GM21381 (cell line): ENCODE measurements at regions not wholly inside any gene's neighbourhood (a gene's known extent, or its start where the extent isn't known, plus 50 kb on each side); places are given as distances from the start of the nearest gene placed in this dataset.
"Not testable (repeated sequence)": the region's sequence is repeated elsewhere in the genome, so short reads cannot be mapped to it uniquely, and the experiment has no call there.

Experiments
- ATAC-seq: cut with Tn5 transposase; IDR thresholded peaks from one replicate; pipeline ENCODE4 v1.9.1; 2021; ENCODE audit warnings: mild to moderate bottlenecking, moderate library complexity; ENCODE audit not compliant: unreplicated experiment

DNA sequence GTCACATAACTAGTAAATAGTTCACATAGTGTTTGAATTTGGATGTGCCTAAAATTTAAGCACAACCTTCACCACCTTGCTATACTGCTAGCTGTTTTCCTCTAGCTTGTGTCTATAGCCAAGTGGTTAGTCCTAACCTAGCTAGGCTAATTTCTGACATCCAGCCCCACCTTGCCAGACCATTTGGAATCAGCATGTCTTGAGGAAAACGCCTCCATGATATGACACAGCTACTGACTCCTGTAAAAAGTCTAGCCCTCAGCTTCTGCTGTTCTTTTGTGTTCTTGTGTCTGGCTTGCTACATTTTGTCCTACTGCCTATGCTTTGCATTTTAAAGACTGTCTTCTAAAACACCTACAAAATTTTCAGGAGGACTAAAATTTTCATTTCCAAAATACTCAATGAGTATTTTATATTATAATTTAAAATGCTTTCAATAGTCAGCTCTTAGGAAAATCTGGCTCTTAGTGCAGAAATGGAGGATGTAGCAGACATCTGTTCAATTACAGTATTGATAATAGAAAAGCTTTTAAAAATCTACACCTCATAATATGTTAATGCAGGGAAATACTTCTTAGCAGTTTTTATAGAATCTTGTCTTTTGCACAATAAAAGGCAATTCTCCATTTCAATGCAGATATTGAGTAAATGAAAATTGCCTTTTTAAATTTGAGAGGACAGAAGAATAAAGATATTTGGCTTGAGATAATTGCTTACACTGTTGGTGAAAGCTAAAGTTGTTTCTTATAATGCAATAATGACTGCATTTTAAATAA, 160.8 kb upstream of the APP start:
- no peak for ATAC-seq

- ATAC-seq: no peak
These were observed 150.0 kb upstream of the APP start for GRCh38 chr21:26320596-26320995.

GRCh38 chr21:26307640-26308039, 137.1 kb upstream of the APP start:
- ATAC-seq: no peak

- ATAC-seq: no peak
These were observed 127.3 kb upstream of the APP start for GRCh38 chr21:26297851-26298250.

GRCh38 chr21:26293141-26293946, 122.8 kb upstream of the APP start:
- ATAC-seq: no peak

GRCh38 chr21:26288026-26288425, 117.5 kb upstream of the APP start:
- no peak for ATAC-seq

GRCh38 chr21:26284531-26284930, 114.0 kb upstream of the APP start:
- no peak for ATAC-seq

- no peak for ATAC-seq
These were observed 111.5 kb upstream of the APP start for GRCh38 chr21:26282058-26282457.

GRCh38 chr21:26281506-26281905, 110.9 kb upstream of the APP start:
- ATAC-seq: no peak

DNA sequence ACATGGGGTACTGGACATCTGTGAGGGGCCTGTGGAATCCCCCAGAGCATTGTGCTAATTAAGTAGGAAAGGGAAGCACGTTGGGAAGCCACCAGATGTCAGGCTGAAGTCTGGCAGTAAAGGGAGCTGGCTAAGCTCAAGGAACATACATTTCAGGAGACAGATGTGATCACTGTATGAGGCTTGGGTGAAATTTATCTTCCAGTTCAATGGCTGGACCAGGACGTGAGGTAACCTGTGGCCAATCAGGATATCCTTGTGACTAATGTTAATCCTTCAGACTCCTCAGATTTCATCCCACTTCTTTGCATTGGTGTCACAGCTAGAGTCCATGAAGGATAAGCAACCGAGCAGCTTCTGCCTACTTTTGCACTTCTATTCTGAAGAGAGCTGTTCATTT, 110.2 kb upstream of the APP start:
- no peak for ATAC-seq

DNA sequence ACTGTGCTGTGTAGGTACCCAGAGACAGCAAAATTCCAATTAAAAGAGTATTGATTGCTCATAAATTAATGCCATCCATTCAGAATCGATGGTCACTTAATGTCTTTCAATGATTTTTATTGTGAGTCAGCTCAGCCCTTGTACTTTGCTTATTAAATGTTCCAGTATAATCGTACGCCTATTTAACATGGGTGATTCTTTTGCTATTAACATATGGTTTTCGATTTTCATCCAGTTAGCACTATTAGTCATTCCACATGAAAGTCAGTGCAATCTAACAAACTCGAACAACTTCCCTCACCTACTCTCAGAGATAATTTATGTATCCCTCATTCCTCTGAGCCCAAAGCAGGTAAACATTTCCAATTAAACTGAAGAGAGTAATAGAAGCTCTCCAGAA, 109.6 kb upstream of the APP start:
- no peak for ATAC-seq

DNA sequence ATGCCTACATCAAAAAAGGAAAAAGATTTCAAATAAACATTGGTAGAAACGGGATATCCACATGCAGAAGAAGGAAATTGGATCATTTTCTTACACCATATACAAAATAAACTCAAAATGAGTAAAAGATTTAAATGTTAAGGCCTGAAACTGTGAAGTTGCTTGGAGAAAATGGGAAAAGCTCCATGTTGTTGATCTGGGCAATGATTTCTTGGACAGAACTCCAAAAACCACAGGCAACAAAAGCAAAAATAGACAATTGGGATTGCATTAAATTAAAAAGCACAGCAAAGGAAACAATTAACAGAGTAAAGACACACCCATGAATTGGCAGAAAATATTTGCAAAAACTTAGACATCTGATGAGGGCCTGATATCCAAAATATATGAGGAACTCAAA, 105.2 kb upstream of the APP start:
- no peak for ATAC-seq

GRCh38 chr21:26273686-26274313, 103.2 kb upstream of the APP start:
- ATAC-seq: no peak

DNA sequence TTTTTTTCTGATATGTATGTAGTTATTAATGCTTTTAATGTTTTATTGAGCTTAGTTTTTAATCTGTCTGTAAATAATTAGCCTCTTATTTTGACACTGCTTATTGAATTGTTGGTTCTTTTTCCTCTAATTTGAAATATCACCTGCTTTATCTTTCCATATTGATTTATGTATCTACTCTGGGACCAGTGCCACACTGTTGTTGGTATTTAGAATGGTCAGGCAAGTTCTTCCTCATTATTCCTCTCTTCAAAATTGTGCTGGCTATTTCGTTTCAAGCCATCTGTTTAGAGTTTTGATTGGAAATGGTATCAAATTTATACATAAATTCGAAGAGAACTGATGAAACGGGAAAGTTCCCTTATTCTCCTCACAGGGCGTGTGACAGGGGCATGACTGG, 96.8 kb upstream of the APP start:
- ATAC-seq: no peak

DNA sequence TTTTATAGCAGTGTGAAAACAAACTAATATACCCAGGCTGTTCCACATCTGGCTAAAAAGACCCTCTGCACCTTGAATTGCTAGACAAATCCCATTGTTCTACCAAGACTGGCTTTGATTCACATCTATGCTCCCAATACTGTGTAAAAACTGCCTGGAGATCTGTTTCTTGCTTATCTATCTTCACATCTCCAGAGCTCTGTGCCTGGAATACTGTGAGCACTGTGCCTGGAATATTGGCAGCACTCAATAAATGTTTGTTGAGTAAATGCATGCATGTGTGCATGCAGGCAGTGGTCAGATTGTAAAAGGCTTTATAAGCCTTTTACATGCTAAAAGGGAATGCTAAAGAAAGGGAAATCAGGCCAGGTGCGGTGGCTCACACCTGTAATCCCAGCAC, 75.5 kb upstream of the APP start:
- no peak for ATAC-seq

DNA sequence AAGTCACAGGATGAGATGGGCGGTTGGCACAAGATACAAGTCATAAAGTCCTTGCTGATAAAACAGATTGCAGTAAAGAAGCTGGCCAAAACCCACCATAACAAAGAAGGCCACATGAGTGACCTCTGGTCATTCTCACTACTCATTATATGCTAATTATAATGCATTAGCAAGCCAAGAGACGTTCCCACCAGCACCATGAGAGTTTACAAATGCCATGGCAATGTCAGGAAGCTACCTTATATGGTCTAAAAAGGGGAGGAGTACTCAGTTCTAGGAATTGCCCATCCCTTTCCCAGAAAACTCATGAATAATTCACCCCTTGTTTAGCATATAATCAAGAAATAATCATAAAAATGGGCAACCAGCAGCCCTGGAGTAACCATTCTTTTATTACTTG, 74.9 kb upstream of the APP start:
- ATAC-seq: no peak

DNA sequence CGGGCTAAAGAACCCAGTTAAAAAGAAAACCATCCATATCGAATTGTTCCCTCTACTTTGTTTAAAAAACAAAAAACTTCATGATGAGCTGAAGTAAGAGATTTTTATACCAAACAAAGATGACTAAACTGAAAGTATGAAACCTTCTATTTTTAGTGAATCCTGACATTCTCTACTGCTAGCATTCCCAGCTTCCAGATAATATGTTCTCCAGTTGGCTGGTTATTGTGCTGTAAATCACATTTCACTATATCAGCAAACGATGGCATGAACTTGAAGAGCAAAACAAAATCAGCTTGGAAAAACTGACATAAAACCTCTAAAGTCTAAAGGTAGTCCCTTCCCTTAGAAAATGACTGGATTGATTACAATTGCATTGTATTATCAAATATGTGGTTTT, 68.1 kb upstream of the APP start:
- no peak for ATAC-seq

- no peak for ATAC-seq
These were observed 65.7 kb upstream of the APP start for GRCh38 chr21:26236281-26236680.

- ATAC-seq: not testable (repeated sequence)
These were observed 62.7 kb upstream of the APP start for GRCh38 chr21:26233297-26233696.

- ATAC-seq: not testable (repeated sequence)
These were observed 61.9 kb upstream of the APP start for GRCh38 chr21:26232491-26232890.

- ATAC-seq: no peak
These were observed 56.6 kb upstream of the APP start for GRCh38 chr21:26227130-26227529.

DNA sequence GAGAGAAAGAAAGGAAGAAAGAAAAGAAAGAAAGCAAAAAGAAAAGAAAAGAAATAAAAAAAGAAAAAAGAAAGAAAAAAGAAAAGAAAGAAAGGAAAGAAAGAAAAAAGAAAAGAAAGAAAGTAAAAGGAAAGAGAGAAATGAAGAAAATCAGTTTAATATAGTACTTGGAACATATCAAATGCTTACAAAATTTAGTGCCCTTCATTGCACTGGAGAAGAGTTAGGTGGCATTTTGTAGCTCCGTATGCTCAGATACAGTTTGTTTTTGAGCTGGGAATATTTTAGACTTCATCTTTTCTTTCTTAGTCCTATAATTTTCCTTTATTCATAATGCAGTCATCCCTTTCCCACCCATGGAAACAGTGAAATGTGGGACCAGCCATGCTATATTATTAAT, 56.2 kb upstream of the APP start:
- ATAC-seq: no peak
